GM06990 (cell line): ENCODE measurements at regions not wholly inside any gene's neighbourhood (a gene's known extent, or its start where the extent isn't known, plus 50 kb on each side); places are given as distances from the start of the nearest gene placed in this dataset.

ENCODE experiments used
- DNase-seq: peaks from one replicate; pipeline ENCODE4 v3.0.0-alpha.2; 2011; ENCODE audit not compliant: insufficient read length; ENCODE audit errors: extremely low read depth
- H3K27me3 ChIP-seq: replicated peaks from 2 replicates; pipeline ENCODE4 v1.6.0; 2011; ENCODE audit warnings: low read length; ENCODE audit not compliant: control insufficient read depth, insufficient read depth
- H3K36me3 ChIP-seq: 2 replicates; pipeline ENCODE4 v1.5.1; 2011; ENCODE audit warnings: low read length; ENCODE audit not compliant: control insufficient read depth, insufficient read depth
- H3K4me3 ChIP-seq: replicated peaks from 2 replicates; pipeline ENCODE4 v1.5.1; 2011; ENCODE audit warnings: low read depth, mild to moderate bottlenecking, control low read depth, low read length
- TF ChIP-seq, protein P1 (sequence below): IDR thresholded peaks from 2 replicates; pipeline ENCODE4 v1.5.1; 2011; ENCODE audit warnings: low read length, control low read depth, mild to moderate bottlenecking, inconsistent platforms; ENCODE audit not compliant: insufficient read depth, poor library complexity, severe bottlenecking

- peak; percentile 29 for DNase-seq
- TF ChIP-seq, protein P1, sequence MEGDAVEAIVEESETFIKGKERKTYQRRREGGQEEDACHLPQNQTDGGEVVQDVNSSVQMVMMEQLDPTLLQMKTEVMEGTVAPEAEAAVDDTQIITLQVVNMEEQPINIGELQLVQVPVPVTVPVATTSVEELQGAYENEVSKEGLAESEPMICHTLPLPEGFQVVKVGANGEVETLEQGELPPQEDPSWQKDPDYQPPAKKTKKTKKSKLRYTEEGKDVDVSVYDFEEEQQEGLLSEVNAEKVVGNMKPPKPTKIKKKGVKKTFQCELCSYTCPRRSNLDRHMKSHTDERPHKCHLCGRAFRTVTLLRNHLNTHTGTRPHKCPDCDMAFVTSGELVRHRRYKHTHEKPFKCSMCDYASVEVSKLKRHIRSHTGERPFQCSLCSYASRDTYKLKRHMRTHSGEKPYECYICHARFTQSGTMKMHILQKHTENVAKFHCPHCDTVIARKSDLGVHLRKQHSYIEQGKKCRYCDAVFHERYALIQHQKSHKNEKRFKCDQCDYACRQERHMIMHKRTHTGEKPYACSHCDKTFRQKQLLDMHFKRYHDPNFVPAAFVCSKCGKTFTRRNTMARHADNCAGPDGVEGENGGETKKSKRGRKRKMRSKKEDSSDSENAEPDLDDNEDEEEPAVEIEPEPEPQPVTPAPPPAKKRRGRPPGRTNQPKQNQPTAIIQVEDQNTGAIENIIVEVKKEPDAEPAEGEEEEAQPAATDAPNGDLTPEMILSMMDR, result no peak
- Histone ChIP-seq H3K27me3 (no peaks in the 10 kb centered on the region), H3K4me3 (no peak overlapping the region), H3K36me3 (no peaks in the 10 kb centered on the region)
Measured at GRCh38 chr2:60400462-60401246, 152.8 kb downstream of the BCL11A start.

DNA sequence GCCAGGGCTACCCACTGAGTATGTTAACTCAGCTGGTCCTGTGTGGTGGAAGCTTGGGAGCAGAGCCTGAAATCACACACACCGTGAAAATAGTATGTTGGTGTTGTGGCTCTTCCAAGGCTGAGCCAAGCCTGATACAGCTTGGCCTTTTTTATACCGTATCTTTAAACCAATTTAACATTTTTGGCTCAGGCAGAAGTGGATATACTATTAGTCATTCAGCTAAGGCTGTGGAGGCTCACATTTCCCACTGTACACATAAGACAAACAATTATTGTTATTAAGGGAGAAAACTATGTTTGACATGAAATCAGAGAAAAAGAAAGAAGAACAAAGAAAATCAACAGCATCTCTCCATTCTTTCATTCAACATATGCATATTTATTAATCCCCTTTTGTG lies 159.0 kb downstream of the BCL11A start:
- no peak for DNase-seq
- TF ChIP-seq, protein P1, result no peak
- H3K27me3 ChIP-seq, result no peaks in the 10 kb centered on the region
- H3K36me3 ChIP-seq, result no peaks in the 10 kb centered on the region
- no peak overlapping the region for H3K4me3 ChIP-seq

- TF ChIP-seq, protein P1, result no peak
- no peak overlapping the region for H3K4me3 ChIP-seq
- H3K36me3 ChIP-seq, result no peaks in the 10 kb centered on the region
- no peaks in the 10 kb centered on the region for H3K27me3 ChIP-seq
- DNase-seq, result no peak
Measured at GRCh38 chr2:60391649-60392375, 161.6 kb downstream of the BCL11A start.

GRCh38 chr2:60391230-60391629 lies 162.2 kb downstream of the BCL11A start:
- no peak overlapping the region for H3K4me3 ChIP-seq
- TF ChIP-seq, protein P1, result no peak
- H3K36me3 ChIP-seq, result no peaks in the 10 kb centered on the region
- no peaks in the 10 kb centered on the region for H3K27me3 ChIP-seq
- DNase-seq, result no peak

DNA sequence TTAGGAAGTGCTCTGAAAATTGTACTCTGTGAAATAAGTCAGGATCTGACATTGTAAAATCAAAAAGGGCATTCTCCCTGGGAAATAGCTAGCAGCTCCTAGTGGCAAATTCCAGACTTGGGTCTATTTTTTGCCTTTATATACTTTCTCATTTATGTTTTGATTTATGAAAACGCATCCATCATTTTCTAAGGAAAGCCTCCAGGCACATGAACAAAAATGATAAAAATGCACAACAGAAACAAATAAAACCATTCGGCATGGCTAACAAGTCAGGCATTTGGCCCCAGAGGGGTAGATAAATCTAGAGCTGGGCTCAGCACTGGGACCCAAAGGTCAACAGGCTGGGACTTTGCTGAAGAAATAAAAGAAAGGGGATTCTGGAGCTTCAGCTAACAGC lies 167.0 kb downstream of the BCL11A start:
- DNase-seq, result no peak
- H3K36me3 ChIP-seq, result no peaks in the 10 kb centered on the region
- TF ChIP-seq, protein P1, result no peak

More for the DNA sequence above, 167.0 kb downstream of the BCL11A start:
- H3K27me3 ChIP-seq, result no peaks in the 10 kb centered on the region
- no peak overlapping the region for H3K4me3 ChIP-seq
